Keratinocyte (primary cell): ENCODE measurements at regions not wholly inside any gene's neighbourhood (a gene's known extent, or its start where the extent isn't known, plus 50 kb on each side); places are given as distances from the start of the nearest gene placed in this dataset.

ENCODE experiments used
- DNase-seq: peaks from one replicate; pipeline ENCODE4 v3.0.0-alpha.2; 2011; ENCODE audit warnings: low read depth, missing footprints, low spot score
- FAIRE-seq: peaks from 2 replicates; lab custom pipeline; 2011; peaks lifted over from hg19 to GRCh38; lab: Jason Lieb, UNC
- H2AFZ ChIP-seq: 2 replicates; pipeline ENCODE4 v1.6.0; 2012; ENCODE audit warnings: low read length, control low read depth, inconsistent platforms; ENCODE audit not compliant: control insufficient read depth
- H3K27ac ChIP-seq: 2 replicates; pipeline ENCODE4 v1.5.1; 2011; ENCODE audit warnings: low read length; ENCODE audit not compliant: control insufficient read depth, insufficient read depth
- H3K27me3 ChIP-seq: 3 replicates; pipeline ENCODE4 v1.6.0; 2011; ENCODE audit warnings: low read length; ENCODE audit not compliant: control insufficient read depth, insufficient read depth; ENCODE audit errors: extremely low read depth
- H3K36me3 ChIP-seq, 2 experiments: 2 replicates in 1 of 2; 3 replicates in 1 of 2; pipeline ENCODE4 v1.5.1; 2011; ENCODE audit warnings: low read length in 2 of 2, mild to moderate bottlenecking in 1 of 2; ENCODE audit not compliant: control insufficient read depth in 2 of 2, insufficient read depth in 2 of 2; ENCODE audit errors: extremely low read depth in 1 of 2
- H3K4me1 ChIP-seq: 3 replicates; pipeline ENCODE4 v1.5.1; 2011; ENCODE audit warnings: low read length; ENCODE audit not compliant: control insufficient read depth, insufficient read depth; ENCODE audit errors: extremely low read depth
- H3K4me2 ChIP-seq: 3 replicates; pipeline ENCODE4 v1.6.0; 2011; ENCODE audit warnings: low read depth, low read length; ENCODE audit not compliant: control insufficient read depth, insufficient read depth; ENCODE audit errors: extremely low read depth
- H3K4me3 ChIP-seq, 3 experiments: fragments of 200-600 bp in 1 of 3; sonication (generic) in 1 of 3; 2 replicates in 2 of 3; 3 replicates in 1 of 3; pipeline ENCODE4 v1.5.1; 2011 to 2016; ENCODE audit warnings: low read length in 3 of 3, mild to moderate bottlenecking in 3 of 3, control low read depth in 2 of 3, inconsistent platforms in 1 of 3, low read depth in 1 of 3, mixed read lengths in 1 of 3, mixed run types in 1 of 3, moderate library complexity in 1 of 3; ENCODE audit not compliant: control insufficient read depth in 2 of 3, insufficient read depth in 2 of 3; ENCODE audit errors: extremely low read depth in 1 of 3
- H3K79me2 ChIP-seq: 2 replicates; pipeline ENCODE4 v1.6.0; 2012; ENCODE audit warnings: low read length; ENCODE audit not compliant: control insufficient read depth, insufficient read depth
- H3K9ac ChIP-seq: 3 replicates; pipeline ENCODE4 v1.6.0; 2011; ENCODE audit warnings: low read length; ENCODE audit not compliant: control insufficient read depth, insufficient read depth; ENCODE audit errors: extremely low read depth
- H3K9me1 ChIP-seq: 3 replicates; pipeline ENCODE4 v1.6.0; 2011; ENCODE audit warnings: low read length; ENCODE audit not compliant: control insufficient read depth, insufficient read depth; ENCODE audit errors: extremely low read depth
- H3K9me3 ChIP-seq: 2 replicates; pipeline ENCODE4 v1.5.1; 2012; ENCODE audit warnings: low read depth, low read length; ENCODE audit not compliant: control insufficient read depth
- H4K20me1 ChIP-seq: 3 replicates; pipeline ENCODE4 v1.6.0; 2011; ENCODE audit warnings: low read length; ENCODE audit not compliant: control insufficient read depth, insufficient read depth; ENCODE audit errors: extremely low read depth
- CTCF ChIP-seq, 3 experiments: IDR thresholded peaks in 1 of 3; conservative IDR thresholded peaks in 1 of 3; optimal IDR thresholded peaks in 1 of 3; 2 replicates in 2 of 3; 3 replicates in 1 of 3; pipeline versions ENCODE3 to v1.5.1; 2011; ENCODE audit warnings: low read length in 3 of 3, mild to moderate bottlenecking in 3 of 3, moderate library complexity in 2 of 3, control low read depth in 1 of 3, inconsistent platforms in 1 of 3; ENCODE audit not compliant: insufficient read depth in 2 of 3; ENCODE audit errors: extremely low read depth in 1 of 3
- EZH2 ChIP-seq: IDR thresholded peaks from one replicate; pipeline ENCODE4 v1.6.1; 2012; ENCODE audit warnings: inconsistent platforms, mild to moderate bottlenecking, low read length, moderate library complexity
- dilution Hi-C: fragments of 300-500 bp; cut with MboI; formaldehyde crosslinking; loops from one replicate; pipeline ENCODE4 v1.7.0; 2020; ENCODE audit warnings: low sequenced_read_pairs; ENCODE audit not compliant: extremely low pct_ligation_motif_present

GRCh38 chr18:27478459-27478858, 293.4 kb upstream of the CHST9 start:
- no peaks in the 10 kb centered on the region for H3K9me3 ChIP-seq
- no peak overlapping the region for H3K4me2 ChIP-seq
- TF ChIP-seq CTCF (optimal IDR thresholded peaks at IDR 0.05 in 1 of 3, IDR thresholded peaks at IDR 0.05 in 1 of 3, conservative IDR thresholded peaks at IDR 0.05 in 1 of 3; ENCODE audit: extremely low read depth in 1 of 3, insufficient read depth in 2 of 3, low read length in 3 of 3) (no peak), EZH2 (no peak)
- no peaks in the 10 kb centered on the region for H3K4me1 ChIP-seq
- no peaks in the 10 kb centered on the region for H3K9me1 ChIP-seq
- no peaks in the 10 kb centered on the region for H3K79me2 ChIP-seq
- H3K36me3 ChIP-seq: no peaks in the 10 kb centered on the region
- no peak for FAIRE-seq
- dilution Hi-C loops: no loop called here
- H3K9ac ChIP-seq: no peak overlapping the region
- no peaks in the 10 kb centered on the region for H4K20me1 ChIP-seq
- no peaks in the 10 kb centered on the region for H3K27me3 ChIP-seq
- H3K4me3 ChIP-seq: no peak overlapping the region
- H3K27ac ChIP-seq: no peak overlapping the region
- DNase-seq: no peak
- H2AFZ ChIP-seq: no peak overlapping the region

DNA sequence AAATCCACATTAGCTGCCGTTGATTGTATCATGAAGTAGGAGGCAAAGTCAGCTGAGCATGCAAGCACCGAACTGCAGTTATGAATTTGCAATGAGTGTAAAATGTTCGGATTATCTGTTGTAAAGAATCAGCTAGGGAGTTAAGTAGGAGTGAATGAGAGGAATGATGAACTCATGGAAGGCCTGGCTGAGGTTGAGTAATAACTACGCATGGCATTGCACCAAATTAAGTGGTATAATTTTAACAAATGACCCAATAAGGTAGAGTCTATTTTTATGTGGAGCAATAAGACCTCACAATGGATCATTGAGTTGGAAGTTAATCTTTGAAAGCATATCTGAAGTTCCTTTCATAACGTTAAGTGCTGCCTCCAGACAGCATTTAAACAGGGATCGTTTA, 288.2 kb upstream of the CHST9 start:
- no peak overlapping the region for H3K9ac ChIP-seq
- H3K27ac ChIP-seq: no peak overlapping the region
- dilution Hi-C loops: no loop called here
- H3K9me1 ChIP-seq: no peaks in the 10 kb centered on the region
- no peak overlapping the region for H3K4me3 ChIP-seq
- no peak for DNase-seq
- no peaks in the 10 kb centered on the region for H3K79me2 ChIP-seq
- H4K20me1 ChIP-seq: no peaks in the 10 kb centered on the region
- no peaks in the 10 kb centered on the region for H3K27me3 ChIP-seq
- FAIRE-seq: no peak
- H3K9me3 ChIP-seq: no peaks in the 10 kb centered on the region
- TF ChIP-seq EZH2: no peak
- TF ChIP-seq CTCF (optimal IDR thresholded peaks at IDR 0.05 in 1 of 3, IDR thresholded peaks at IDR 0.05 in 1 of 3, conservative IDR thresholded peaks at IDR 0.05 in 1 of 3; ENCODE audit: extremely low read depth in 1 of 3, insufficient read depth in 2 of 3, low read length in 3 of 3): no peak
- H3K4me2 ChIP-seq: no peak overlapping the region
- H2AFZ ChIP-seq: no peak overlapping the region
- no peaks in the 10 kb centered on the region for H3K4me1 ChIP-seq
- H3K36me3 ChIP-seq: no peaks in the 10 kb centered on the region
